Ishikawa (cell line): ENCODE measurements at regions not wholly inside any gene's neighbourhood (a gene's known extent, or its start where the extent isn't known, plus 50 kb on each side); places are given as distances from the start of the nearest gene placed in this dataset.

Experiments
- CREB1 ChIP-seq: IDR thresholded peaks from 2 replicates; pipeline ENCODE4 v1.6.1; 2012; ENCODE audit warnings: low read depth
- RAD21 ChIP-seq: IDR thresholded peaks from 2 replicates; pipeline ENCODE4 v1.6.1; 2012; ENCODE audit warnings: low read depth

DNA sequence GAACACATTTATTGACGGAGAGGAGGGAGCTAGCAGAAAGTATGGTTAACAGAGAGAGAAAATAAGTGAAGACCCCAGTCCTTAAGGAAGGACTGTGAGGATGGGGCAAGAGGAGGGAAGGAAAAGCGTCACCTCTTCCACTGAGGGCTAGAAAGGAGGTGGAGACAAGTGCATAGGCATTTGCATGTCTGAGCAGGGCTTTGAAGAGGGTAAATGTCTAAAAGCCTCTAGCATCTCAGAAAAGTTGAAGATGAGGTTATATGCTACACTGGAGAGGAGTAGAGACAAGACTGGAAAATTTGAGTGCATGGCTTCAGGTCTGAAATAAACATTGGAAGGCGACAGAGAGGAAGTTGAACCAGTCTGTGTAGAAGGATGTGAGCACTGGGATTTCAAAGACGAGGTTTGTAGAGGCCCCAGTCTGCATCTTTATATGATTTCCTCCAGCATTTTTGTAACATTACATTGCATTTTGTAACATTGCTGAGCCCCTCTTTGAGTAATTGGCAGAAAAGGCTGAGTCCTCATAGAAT, 98.5 kb upstream of the IFNG-AS1 start:
- TF ChIP-seq RAD21 = no peak
- no peak for TF ChIP-seq CREB1
